NCI-H748 (cell line): ENCODE measurements at regions not wholly inside any gene's neighbourhood (a gene's known extent, or its start where the extent isn't known, plus 50 kb on each side); places are given as distances from the start of the nearest gene placed in this dataset.

Source experiments
- DNase-seq: peaks from one replicate; lab custom pipeline; 2025; ENCODE audit not compliant: unreplicated experiment; lab: John Stamatoyannopoulos, UW

- DNase-seq = no peak
These were observed 313.7 kb downstream of the SEC14L1 start for GRCh38 chr17:77454242-77455095.

GRCh38 chr17:77455111-77455890 is 314.5 kb downstream of the SEC14L1 start:
- DNase-seq = no peak

- no peak for DNase-seq
These were observed 315.1 kb downstream of the SEC14L1 start for GRCh38 chr17:77455891-77456260.

- no peak for DNase-seq
These were observed 315.6 kb downstream of the SEC14L1 start for GRCh38 chr17:77456271-77456950.

- DNase-seq = no peak
These were observed 316.3 kb downstream of the SEC14L1 start for GRCh38 chr17:77456951-77457548.

GRCh38 chr17:77457572-77458201 is 316.9 kb downstream of the SEC14L1 start:
- no peak for DNase-seq

GRCh38 chr17:77458202-77459017 is 317.6 kb downstream of the SEC14L1 start:
- DNase-seq = no peak

GRCh38 chr17:77459018-77459755 is 318.4 kb downstream of the SEC14L1 start:
- DNase-seq = no peak

- DNase-seq = no peak
These were observed 319.8 kb downstream of the SEC14L1 start for GRCh38 chr17:77460514-77461046.

- DNase-seq = no peak
These were observed 320.7 kb downstream of the SEC14L1 start for GRCh38 chr17:77461277-77462057.

GRCh38 chr17:77462090-77462489 is 321.3 kb downstream of the SEC14L1 start:
- no peak for DNase-seq

- no peak for DNase-seq
These were observed 322.1 kb downstream of the SEC14L1 start for GRCh38 chr17:77462553-77463497.

- no peak for DNase-seq
These were observed 324.2 kb downstream of the SEC14L1 start for GRCh38 chr17:77464988-77465357.

- DNase-seq = no peak
These were observed 324.7 kb downstream of the SEC14L1 start for GRCh38 chr17:77465358-77466041.

GRCh38 chr17:77466140-77466539 is 325.4 kb downstream of the SEC14L1 start:
- no peak for DNase-seq

- no peak for DNase-seq
These were observed 325.9 kb downstream of the SEC14L1 start for GRCh38 chr17:77466596-77467223.
